ENCODE measurements at regions not wholly inside any gene's neighbourhood (a gene's known extent, or its start where the extent isn't known, plus 50 kb on each side); places are given as distances from the start of the nearest gene placed in this dataset.
"Not testable (repeated sequence)": the region's sequence is repeated elsewhere in the genome, so short reads cannot be mapped to it uniquely, and the experiment has no call there.

DNA sequence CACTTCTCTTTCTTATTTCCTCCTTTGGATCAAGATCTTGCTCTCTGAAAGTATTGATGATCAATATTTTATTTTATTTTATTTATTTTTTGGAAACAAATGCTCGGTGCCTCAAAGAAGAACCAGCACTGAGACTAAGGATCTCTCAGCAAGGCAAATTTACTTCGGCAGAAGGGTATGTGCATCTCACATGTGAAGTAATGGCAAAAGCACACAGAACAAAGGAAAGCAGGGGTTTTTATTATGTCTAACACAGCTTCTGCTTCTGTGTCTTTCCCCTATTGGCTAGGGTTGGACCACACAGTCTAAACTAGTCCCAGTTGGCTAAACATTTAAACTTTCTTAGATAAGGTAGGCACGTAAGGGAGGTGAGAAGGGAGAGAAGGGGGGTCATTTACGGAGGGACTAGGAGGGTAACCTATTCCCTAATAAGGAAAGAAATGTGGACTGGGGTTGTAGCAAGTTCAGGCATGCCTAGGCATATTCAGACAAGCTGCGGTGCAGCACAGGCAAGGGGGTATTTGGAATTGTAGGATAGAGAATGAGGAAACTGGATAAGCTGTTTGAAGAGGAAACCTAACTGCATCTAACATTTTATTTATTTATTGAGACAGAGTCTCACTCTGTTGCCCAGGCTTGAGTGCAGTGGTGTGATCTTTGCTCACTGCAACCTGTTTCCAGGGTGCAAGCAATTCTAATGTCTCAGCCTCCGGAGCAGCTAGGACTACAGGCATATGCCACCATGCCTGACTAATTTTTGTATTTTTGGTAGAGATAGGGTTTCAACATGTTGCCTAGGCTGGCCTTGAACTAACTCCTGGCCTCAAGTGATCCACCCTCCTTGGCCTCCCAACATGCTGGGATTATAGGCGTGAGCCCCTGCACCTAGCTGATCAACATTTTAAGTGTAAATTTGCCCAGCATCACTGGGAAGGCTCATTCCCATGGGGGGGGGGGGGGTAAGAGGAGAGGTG is 90.0 kb upstream of the EIF5 start (continued):
- TF ChIP-seq ZNF621 (tag by site-specific recombination; IDR thresholded peaks at IDR 0.05) (no peak), ZFHX2 (tag by site-specific recombination; conservative IDR thresholded peaks at IDR 0.05) (no peak), ZNF626 (tag by site-specific recombination; IDR thresholded peaks at IDR 0.05) (no peak), ZNF664 (tag by site-specific recombination; IDR thresholded peaks at IDR 0.05) (no peak), ZNF518A (tag by site-specific recombination; conservative IDR thresholded peaks at IDR 0.05; ENCODE audit: low read depth) (no peak), ZNF221 (tag by site-specific recombination; IDR thresholded peaks at IDR 0.05; ENCODE audit: borderline replicate concordance) (no peak), ZBTB20 (tag by site-specific recombination; IDR thresholded peaks at IDR 0.05) (peak; percentile 47; the same call in 1 of the 2 replicates), ZNF830 (tag by site-specific recombination; IDR thresholded peaks at IDR 0.05; ENCODE audit: low read depth) (no peak)
- TF ChIP-seq, protein P1, sequence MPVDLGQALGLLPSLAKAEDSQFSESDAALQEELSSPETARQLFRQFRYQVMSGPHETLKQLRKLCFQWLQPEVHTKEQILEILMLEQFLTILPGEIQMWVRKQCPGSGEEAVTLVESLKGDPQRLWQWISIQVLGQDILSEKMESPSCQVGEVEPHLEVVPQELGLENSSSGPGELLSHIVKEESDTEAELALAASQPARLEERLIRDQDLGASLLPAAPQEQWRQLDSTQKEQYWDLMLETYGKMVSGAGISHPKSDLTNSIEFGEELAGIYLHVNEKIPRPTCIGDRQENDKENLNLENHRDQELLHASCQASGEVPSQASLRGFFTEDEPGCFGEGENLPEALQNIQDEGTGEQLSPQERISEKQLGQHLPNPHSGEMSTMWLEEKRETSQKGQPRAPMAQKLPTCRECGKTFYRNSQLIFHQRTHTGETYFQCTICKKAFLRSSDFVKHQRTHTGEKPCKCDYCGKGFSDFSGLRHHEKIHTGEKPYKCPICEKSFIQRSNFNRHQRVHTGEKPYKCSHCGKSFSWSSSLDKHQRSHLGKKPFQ (tag by site-specific recombination; IDR thresholded peaks at IDR 0.05): no peak
- TF ChIP-seq, protein P2, sequence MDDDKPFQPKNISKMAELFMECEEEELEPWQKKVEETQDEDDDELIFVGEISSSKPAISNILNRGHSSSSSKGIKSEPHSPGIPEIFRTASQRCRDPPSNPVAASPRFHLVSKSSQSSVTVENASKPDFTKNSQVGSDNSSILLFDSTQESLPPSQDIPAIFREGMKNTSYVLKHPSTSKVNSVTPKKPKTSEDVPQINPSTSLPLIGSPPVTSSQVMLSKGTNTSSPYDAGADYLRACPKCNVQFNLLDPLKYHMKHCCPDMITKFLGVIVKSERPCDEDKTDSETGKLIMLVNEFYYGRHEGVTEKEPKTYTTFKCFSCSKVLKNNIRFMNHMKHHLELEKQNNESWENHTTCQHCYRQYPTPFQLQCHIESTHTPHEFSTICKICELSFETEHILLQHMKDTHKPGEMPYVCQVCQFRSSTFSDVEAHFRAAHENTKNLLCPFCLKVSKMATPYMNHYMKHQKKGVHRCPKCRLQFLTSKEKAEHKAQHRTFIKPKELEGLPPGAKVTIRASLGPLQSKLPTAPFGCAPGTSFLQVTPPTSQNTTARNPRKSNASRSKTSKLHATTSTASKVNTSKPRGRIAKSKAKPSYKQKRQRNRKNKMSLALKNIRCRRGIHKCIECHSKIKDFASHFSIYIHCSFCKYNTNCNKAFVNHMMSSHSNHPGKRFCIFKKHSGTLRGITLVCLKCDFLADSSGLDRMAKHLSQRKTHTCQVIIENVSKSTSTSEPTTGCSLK (tag by site-specific recombination; IDR thresholded peaks at IDR 0.05): no peak
- TF ChIP-seq, protein P3, sequence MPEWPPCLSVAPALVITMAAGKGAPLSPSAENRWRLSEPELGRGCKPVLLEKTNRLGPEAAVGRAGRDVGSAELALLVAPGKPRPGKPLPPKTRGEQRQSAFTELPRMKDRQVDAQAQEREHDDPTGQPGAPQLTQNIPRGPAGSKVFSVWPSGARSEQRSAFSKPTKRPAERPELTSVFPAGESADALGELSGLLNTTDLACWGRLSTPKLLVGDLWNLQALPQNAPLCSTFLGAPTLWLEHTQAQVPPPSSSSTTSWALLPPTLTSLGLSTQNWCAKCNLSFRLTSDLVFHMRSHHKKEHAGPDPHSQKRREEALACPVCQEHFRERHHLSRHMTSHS (tag by site-specific recombination; IDR thresholded peaks at IDR 0.05): no peak

DNA sequence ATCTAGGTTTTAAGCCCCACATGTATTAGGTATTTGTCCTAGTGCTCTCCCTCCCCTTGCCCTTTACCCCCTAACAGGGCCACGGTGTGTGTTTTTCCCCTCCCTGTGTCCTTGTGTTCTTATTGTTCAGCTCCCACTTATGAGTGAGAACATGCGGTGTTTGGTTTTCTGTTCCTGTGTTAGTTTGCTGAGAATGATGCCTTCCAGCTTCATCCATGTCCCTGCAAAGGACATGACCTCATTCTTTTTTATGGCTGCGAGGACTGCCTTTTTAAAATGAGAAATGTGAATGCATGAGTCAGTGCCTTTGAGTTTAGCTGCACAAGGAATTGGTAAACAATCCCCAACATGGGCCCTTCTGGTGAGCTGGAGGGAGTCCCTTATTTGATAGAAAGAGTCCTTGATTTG is 88.4 kb upstream of the EIF5 start:
- H3K9me3 ChIP-seq (ENCODE audit: control insufficient read depth, insufficient read depth, low read depth, low read length); H3K36me3 ChIP-seq (ENCODE audit: control insufficient read depth in 2 of 2, insufficient read depth in 1 of 2, low read length in 2 of 2); POLR2A ChIA-PET; H3K27ac ChIP-seq (ENCODE audit: extremely low read depth, low read depth, low read length); H3K4me3 ChIP-seq (ENCODE audit: low read depth, low read length); H3K4me1 ChIP-seq (ENCODE audit: control insufficient read depth, insufficient read depth, low read length): not testable (repeated sequence)
- CTCF ChIA-PET: interaction anchor here (0.5 to 1.3 kb wide), 4 partner anchors 46 to 141 kb away, joined by 3 to 7 read pairs (median 4); no protein-coding TSS in a partner anchor
- peak; percentile 44; the same call in 1 of the 2 replicates for TF ChIP-seq SP7 (tag by site-specific recombination; IDR thresholded peaks at IDR 0.05)
- peak; percentile 77; the same call in 1 of the 2 replicates for TF ChIP-seq ZNF660 (tag by site-specific recombination; IDR thresholded peaks at IDR 0.05)
- peak; percentile 51 for TF ChIP-seq ZNF335 (tag by site-specific recombination; conservative IDR thresholded peaks at IDR 0.05)
- 0 out of 2 replicates have a peak, but pooled peaks have one; percentile 39 for TF ChIP-seq GLIS1 (tag by site-specific recombination; IDR thresholded peaks at IDR 0.05)
- TF ChIP-seq ZEB2 (tag by site-specific recombination; IDR thresholded peaks at IDR 0.05): peak; percentile 43; the same call in 1 of the 2 replicates
- 0 out of 2 replicates have a peak, but pooled peaks have one; percentile 27 for TF ChIP-seq ZNF24 (tag by site-specific recombination; IDR thresholded peaks at IDR 0.05)
- peak; percentile 49 for TF ChIP-seq ZBTB17 (tag by site-specific recombination; IDR thresholded peaks at IDR 0.05)
- TF ChIP-seq, protein P4, sequence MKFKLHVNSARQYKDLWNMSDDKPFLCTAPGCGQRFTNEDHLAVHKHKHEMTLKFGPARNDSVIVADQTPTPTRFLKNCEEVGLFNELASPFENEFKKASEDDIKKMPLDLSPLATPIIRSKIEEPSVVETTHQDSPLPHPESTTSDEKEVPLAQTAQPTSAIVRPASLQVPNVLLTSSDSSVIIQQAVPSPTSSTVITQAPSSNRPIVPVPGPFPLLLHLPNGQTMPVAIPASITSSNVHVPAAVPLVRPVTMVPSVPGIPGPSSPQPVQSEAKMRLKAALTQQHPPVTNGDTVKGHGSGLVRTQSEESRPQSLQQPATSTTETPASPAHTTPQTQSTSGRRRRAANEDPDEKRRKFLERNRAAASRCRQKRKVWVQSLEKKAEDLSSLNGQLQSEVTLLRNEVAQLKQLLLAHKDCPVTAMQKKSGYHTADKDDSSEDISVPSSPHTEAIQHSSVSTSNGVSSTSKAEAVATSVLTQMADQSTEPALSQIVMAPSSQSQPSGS (tag by site-specific recombination; IDR thresholded peaks at IDR 0.05; ENCODE audit: low read depth): peak; percentile 92
- TF ChIP-seq BCL11A (tag by site-specific recombination; IDR thresholded peaks at IDR 0.05; ENCODE audit: low read depth): peak; percentile 44; the same call in 1 of the 2 replicates
- TF ChIP-seq, protein P5, sequence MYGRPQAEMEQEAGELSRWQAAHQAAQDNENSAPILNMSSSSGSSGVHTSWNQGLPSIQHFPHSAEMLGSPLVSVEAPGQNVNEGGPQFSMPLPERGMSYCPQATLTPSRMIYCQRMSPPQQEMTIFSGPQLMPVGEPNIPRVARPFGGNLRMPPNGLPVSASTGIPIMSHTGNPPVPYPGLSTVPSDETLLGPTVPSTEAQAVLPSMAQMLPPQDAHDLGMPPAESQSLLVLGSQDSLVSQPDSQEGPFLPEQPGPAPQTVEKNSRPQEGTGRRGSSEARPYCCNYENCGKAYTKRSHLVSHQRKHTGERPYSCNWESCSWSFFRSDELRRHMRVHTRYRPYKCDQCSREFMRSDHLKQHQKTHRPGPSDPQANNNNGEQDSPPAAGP (tag by site-specific recombination; IDR thresholded peaks at IDR 0.05): 0 out of 2 replicates have a peak, but pooled peaks have one; percentile 38
- TF ChIP-seq ZFP69B (tag by site-specific recombination; IDR thresholded peaks at IDR 0.05): peak; percentile 86
- peak; percentile 63; the same call in 1 of the 2 replicates for TF ChIP-seq ZBTB48 (tag by site-specific recombination; IDR thresholded peaks at IDR 0.05)

All from HEK293 (cell line).